ENCODE measurements at regions not wholly inside any gene's neighbourhood (a gene's known extent, or its start where the extent isn't known, plus 50 kb on each side); places are given as distances from the start of the nearest gene placed in this dataset.

GRCh38 chr2:186947516-186947915 is 98.5 kb upstream of the ZSWIM2 start:
- DNase-seq (ENCODE audit: low spot score), result no peak
- in situ Hi-C loops (cut with MboI; ENCODE audit: low sequenced_read_pairs, unreplicated experiment), result no loop called here

GRCh38 chr2:186946896-186947467 is 98.0 kb upstream of the ZSWIM2 start:
- no peak for TF ChIP-seq CTCF (IDR thresholded peaks at IDR 0.05; ENCODE audit: borderline replicate concordance, control extremely low read depth, extremely low read depth, insufficient read depth, missing control alignments)
- no peak for DNase-seq (ENCODE audit: low spot score)
- in situ Hi-C loops (cut with MboI; ENCODE audit: low sequenced_read_pairs, unreplicated experiment), result no loop called here

More at GRCh38 chr2:186947516-186947915, 98.5 kb upstream of the ZSWIM2 start:
- no peak for TF ChIP-seq CTCF (IDR thresholded peaks at IDR 0.05; ENCODE audit: borderline replicate concordance, control extremely low read depth, extremely low read depth, insufficient read depth, missing control alignments)

GRCh38 chr2:186941853-186942252 is 92.9 kb upstream of the ZSWIM2 start:
- in situ Hi-C loops (cut with MboI; ENCODE audit: low sequenced_read_pairs, unreplicated experiment), result no loop called here
- no peak for DNase-seq (ENCODE audit: low spot score)
- no peak for TF ChIP-seq CTCF (IDR thresholded peaks at IDR 0.05; ENCODE audit: borderline replicate concordance, control extremely low read depth, extremely low read depth, insufficient read depth, missing control alignments)

GRCh38 chr2:186940463-186940862 is 91.5 kb upstream of the ZSWIM2 start:
- no peak for TF ChIP-seq CTCF (IDR thresholded peaks at IDR 0.05; ENCODE audit: borderline replicate concordance, control extremely low read depth, extremely low read depth, insufficient read depth, missing control alignments)
- in situ Hi-C loops (cut with MboI; ENCODE audit: low sequenced_read_pairs, unreplicated experiment), result no loop called here
- DNase-seq (ENCODE audit: low spot score), result no peak

- DNase-seq (ENCODE audit: low spot score), result no peak
- TF ChIP-seq CTCF (IDR thresholded peaks at IDR 0.05; ENCODE audit: borderline replicate concordance, control extremely low read depth, extremely low read depth, insufficient read depth, missing control alignments), result no peak
- in situ Hi-C loops (cut with MboI; ENCODE audit: low sequenced_read_pairs, unreplicated experiment), result no loop called here
Measured at GRCh38 chr2:186934420-186934819, 85.5 kb upstream of the ZSWIM2 start.

GRCh38 chr2:186927867-186928191 is 78.9 kb upstream of the ZSWIM2 start:
- in situ Hi-C loops (cut with MboI; ENCODE audit: low sequenced_read_pairs, unreplicated experiment), result no loop called here
- no peak for DNase-seq (ENCODE audit: low spot score)
- no peak for TF ChIP-seq CTCF (IDR thresholded peaks at IDR 0.05; ENCODE audit: borderline replicate concordance, control extremely low read depth, extremely low read depth, insufficient read depth, missing control alignments)

Data from GM13976 (cell line).